Neural cell (in vitro differentiated cells): ENCODE measurements at regions not wholly inside any gene's neighbourhood (a gene's known extent, or its start where the extent isn't known, plus 50 kb on each side); places are given as distances from the start of the nearest gene placed in this dataset.

Source experiments
- H2AFZ ChIP-seq: fragments of 200-600, 300-800 bp; sonication (generic), shearing (Covaris generic); 2 replicates; pipeline ENCODE4 v1.6.0; 2014; ENCODE audit warnings: low read depth, mild to moderate bottlenecking, antibody characterized with exemption, low read length, moderate library complexity
- H3F3A ChIP-seq: fragments of 200-600 bp; shearing (Covaris generic); 2 replicates; pipeline ENCODE4 v1.6.1; 2016; ENCODE audit warnings: mild to moderate bottlenecking, moderate library complexity, mixed read lengths, antibody characterized with exemption, low read length; ENCODE audit not compliant: insufficient read depth, poor library complexity, severe bottlenecking
- H3K27ac ChIP-seq: fragments of 200-600, 300-800 bp; sonication (generic), shearing (Covaris generic); 2 replicates; pipeline ENCODE4 v1.5.1; 2014; ENCODE audit warnings: mild to moderate bottlenecking, low read length, moderate library complexity
- H3K27me3 ChIP-seq: fragments of 300-800, 200-600 bp; sonication (generic), shearing (Covaris generic); 2 replicates; pipeline ENCODE4 v1.6.0; 2014; ENCODE audit warnings: mild to moderate bottlenecking, low read depth, low read length, moderate library complexity; ENCODE audit not compliant: insufficient read depth
- H3K36me3 ChIP-seq: fragments of 300-800, 200-600 bp; sonication (generic), shearing (Covaris generic); 2 replicates; pipeline ENCODE4 v1.5.1; 2014; ENCODE audit warnings: mild to moderate bottlenecking, antibody characterized with exemption, low read length, moderate library complexity; ENCODE audit not compliant: insufficient read depth
- H3K4me2 ChIP-seq: fragments of 300-800, 200-600 bp; sonication (generic), shearing (Covaris generic); 2 replicates; pipeline ENCODE4 v1.6.0; 2014; ENCODE audit warnings: mild to moderate bottlenecking, low read length
- H3K4me3 ChIP-seq: fragments of 300-800, 200-600 bp; sonication (generic), shearing (Covaris generic); 2 replicates; pipeline ENCODE4 v1.5.1; 2014; ENCODE audit warnings: mild to moderate bottlenecking, low read length, moderate library complexity
- H3K79me2 ChIP-seq: fragments of 200-600 bp; shearing (Covaris generic); replicated peaks from 2 replicates; pipeline ENCODE4 v1.6.0; 2014; ENCODE audit warnings: mild to moderate bottlenecking, low read length, moderate library complexity; ENCODE audit not compliant: insufficient read depth
- H3K9ac ChIP-seq: fragments of 300-800, 200-600 bp; sonication (generic), shearing (Covaris generic); 2 replicates; pipeline ENCODE4 v1.6.1; 2016; ENCODE audit warnings: mild to moderate bottlenecking, low read length, mixed read lengths
- H3K9me2 ChIP-seq: fragments of 200-600 bp; shearing (Covaris generic); 2 replicates; pipeline ENCODE4 v1.6.1; 2016; ENCODE audit warnings: mild to moderate bottlenecking, low read length, mixed read lengths; ENCODE audit not compliant: insufficient read depth
- H3K9me3 ChIP-seq: fragments of 200-600, 300-800 bp; sonication (generic), shearing (Covaris generic); 2 replicates; pipeline ENCODE4 v1.6.1; 2016; ENCODE audit warnings: mild to moderate bottlenecking, mixed run types, low read length, moderate library complexity, mixed read lengths
- H4K20me1 ChIP-seq: fragments of 200-600 bp; shearing (Covaris generic); 2 replicates; pipeline ENCODE4 v1.6.1; 2016; ENCODE audit warnings: mild to moderate bottlenecking, mixed run types; ENCODE audit not compliant: insufficient read depth
- CTCF ChIP-seq: fragments of 450-650 bp; IDR thresholded peaks from 2 replicates; pipeline ENCODE4 v1.5.1; 2014; ENCODE audit warnings: antibody characterized with exemption, mild to moderate bottlenecking, moderate library complexity; ENCODE audit not compliant: poor library complexity, severe bottlenecking
- EP300 ChIP-seq: fragments of 450-650 bp; conservative IDR thresholded peaks from 2 replicates; pipeline ENCODE4 v1.6.1; 2014; ENCODE audit warnings: antibody characterized with exemption, mild to moderate bottlenecking, moderate library complexity; ENCODE audit not compliant: poor library complexity, severe bottlenecking
- EZH2 ChIP-seq: fragments of 200-600, 300-800 bp; shearing (Covaris generic), sonication (generic); IDR thresholded peaks from 2 replicates; pipeline ENCODE4 v1.6.1; 2014; ENCODE audit warnings: antibody characterized with exemption, low read length, borderline replicate concordance, mild to moderate bottlenecking; ENCODE audit not compliant: insufficient read depth, poor library complexity, severe bottlenecking
- MXI1 ChIP-seq: fragments of 450-650 bp; conservative IDR thresholded peaks from 2 replicates; pipeline ENCODE4 v1.6.1; 2014; ENCODE audit warnings: antibody characterized with exemption, mild to moderate bottlenecking; ENCODE audit not compliant: poor library complexity, severe bottlenecking
- POLR2AphosphoS5 ChIP-seq: IDR thresholded peaks from 2 replicates; pipeline ENCODE4 v1.6.1; 2012
- RAD21 ChIP-seq: fragments of 450-650 bp; conservative IDR thresholded peaks from 2 replicates; pipeline ENCODE4 v1.6.1; 2014; ENCODE audit warnings: antibody characterized with exemption, mild to moderate bottlenecking, moderate library complexity
- SMC3 ChIP-seq: fragments of 450-650 bp; conservative IDR thresholded peaks from 2 replicates; pipeline ENCODE4 v1.6.1; 2014; ENCODE audit warnings: antibody characterized with exemption, mild to moderate bottlenecking, moderate library complexity; ENCODE audit not compliant: poor library complexity
- TAF1 ChIP-seq: IDR thresholded peaks from 2 replicates; pipeline ENCODE4 v1.6.1; 2012; ENCODE audit warnings: low read depth
- TF ChIP-seq, protein P1 (sequence below): IDR thresholded peaks from 2 replicates; pipeline ENCODE4 v1.6.1; 2012; ENCODE audit warnings: borderline replicate concordance

GRCh38 chr4:41414412-41414779, 123.6 kb upstream of the LIMCH1 start:
- Histone ChIP-seq H3K36me3 (no peaks in the 10 kb centered on the region), H4K20me1 (no peaks in the 10 kb centered on the region), H3K79me2 (no peaks in the 10 kb centered on the region), H3F3A (no peaks in the 10 kb centered on the region), H3K27ac (no peak overlapping the region), H3K9me3 (no peaks in the 10 kb centered on the region), H3K4me2 (no peak overlapping the region), H2AFZ (no peak overlapping the region), H3K4me3 (no peak overlapping the region), H3K27me3 (no peaks in the 10 kb centered on the region), H3K9me2 (no peaks in the 10 kb centered on the region), H3K9ac (no peak overlapping the region)
- TF ChIP-seq EP300 (peak; percentile 24), RAD21 (no peak), CTCF (no peak), MXI1 (no peak), POLR2AphosphoS5 (no peak)
- TF ChIP-seq, protein P1, sequence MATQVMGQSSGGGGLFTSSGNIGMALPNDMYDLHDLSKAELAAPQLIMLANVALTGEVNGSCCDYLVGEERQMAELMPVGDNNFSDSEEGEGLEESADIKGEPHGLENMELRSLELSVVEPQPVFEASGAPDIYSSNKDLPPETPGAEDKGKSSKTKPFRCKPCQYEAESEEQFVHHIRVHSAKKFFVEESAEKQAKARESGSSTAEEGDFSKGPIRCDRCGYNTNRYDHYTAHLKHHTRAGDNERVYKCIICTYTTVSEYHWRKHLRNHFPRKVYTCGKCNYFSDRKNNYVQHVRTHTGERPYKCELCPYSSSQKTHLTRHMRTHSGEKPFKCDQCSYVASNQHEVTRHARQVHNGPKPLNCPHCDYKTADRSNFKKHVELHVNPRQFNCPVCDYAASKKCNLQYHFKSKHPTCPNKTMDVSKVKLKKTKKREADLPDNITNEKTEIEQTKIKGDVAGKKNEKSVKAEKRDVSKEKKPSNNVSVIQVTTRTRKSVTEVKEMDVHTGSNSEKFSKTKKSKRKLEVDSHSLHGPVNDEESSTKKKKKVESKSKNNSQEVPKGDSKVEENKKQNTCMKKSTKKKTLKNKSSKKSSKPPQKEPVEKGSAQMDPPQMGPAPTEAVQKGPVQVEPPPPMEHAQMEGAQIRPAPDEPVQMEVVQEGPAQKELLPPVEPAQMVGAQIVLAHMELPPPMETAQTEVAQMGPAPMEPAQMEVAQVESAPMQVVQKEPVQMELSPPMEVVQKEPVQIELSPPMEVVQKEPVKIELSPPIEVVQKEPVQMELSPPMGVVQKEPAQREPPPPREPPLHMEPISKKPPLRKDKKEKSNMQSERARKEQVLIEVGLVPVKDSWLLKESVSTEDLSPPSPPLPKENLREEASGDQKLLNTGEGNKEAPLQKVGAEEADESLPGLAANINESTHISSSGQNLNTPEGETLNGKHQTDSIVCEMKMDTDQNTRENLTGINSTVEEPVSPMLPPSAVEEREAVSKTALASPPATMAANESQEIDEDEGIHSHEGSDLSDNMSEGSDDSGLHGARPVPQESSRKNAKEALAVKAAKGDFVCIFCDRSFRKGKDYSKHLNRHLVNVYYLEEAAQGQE: no peak

DNA sequence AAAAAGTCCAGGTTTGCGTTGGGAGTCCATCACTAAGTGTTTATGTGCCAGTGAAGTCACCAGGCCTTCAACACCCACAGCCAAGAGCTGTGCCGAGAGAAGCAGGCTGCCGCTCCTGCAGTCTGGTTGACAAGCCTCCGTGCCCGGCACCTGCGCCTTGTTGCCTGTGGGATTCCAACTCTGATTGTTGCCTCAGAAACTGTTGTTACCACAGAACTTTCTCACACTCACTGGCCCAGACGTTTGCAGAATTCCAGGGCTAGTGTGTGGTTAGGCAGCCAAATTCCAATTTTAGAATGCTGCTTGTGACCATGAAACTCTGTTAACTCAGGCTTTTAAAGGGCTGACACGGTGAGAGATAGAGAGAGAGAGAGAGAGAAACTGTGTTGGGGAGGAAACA, 119.5 kb upstream of the LIMCH1 start:
- Histone ChIP-seq H3K9me2 (no peaks in the 10 kb centered on the region), H3F3A (no peaks in the 10 kb centered on the region), H3K4me2 (no peak overlapping the region), H3K4me3 (no peak overlapping the region), H3K9ac (no peak overlapping the region), H3K36me3 (no peaks in the 10 kb centered on the region), H4K20me1 (no peaks in the 10 kb centered on the region), H3K27ac (no peak overlapping the region), H2AFZ (no peak overlapping the region), H3K79me2 (no peaks in the 10 kb centered on the region), H3K9me3 (no peaks in the 10 kb centered on the region), H3K27me3 (no peaks in the 10 kb centered on the region)
- TF ChIP-seq TAF1: no peak

- no peaks in the 10 kb centered on the region for H3K36me3 ChIP-seq
- no peak for TF ChIP-seq TAF1
- no peak for TF ChIP-seq POLR2AphosphoS5
- no peak for TF ChIP-seq CTCF
- TF ChIP-seq EZH2: no peak
- TF ChIP-seq, protein P1: no peak
- TF ChIP-seq EP300: no peak
- TF ChIP-seq RAD21: no peak
- no peak for TF ChIP-seq MXI1
- TF ChIP-seq SMC3: no peak
- H3K4me3 ChIP-seq: no peak overlapping the region
- no peaks in the 10 kb centered on the region for H3K9me2 ChIP-seq
- no peak overlapping the region for H2AFZ ChIP-seq
- no peaks in the 10 kb centered on the region for H4K20me1 ChIP-seq
- H3K9ac ChIP-seq: no peak overlapping the region
- no peak overlapping the region for H3K4me2 ChIP-seq
- H3K9me3 ChIP-seq: no peaks in the 10 kb centered on the region
- no peaks in the 10 kb centered on the region for H3K27me3 ChIP-seq
- H3K27ac ChIP-seq: no peak overlapping the region
- no peaks in the 10 kb centered on the region for H3F3A ChIP-seq
- no peaks in the 10 kb centered on the region for H3K79me2 ChIP-seq
Measured at GRCh38 chr4:41420541-41420940, 117.4 kb upstream of the LIMCH1 start.
